GM18868 (cell line): ENCODE measurements at regions not wholly inside any gene's neighbourhood (a gene's known extent, or its start where the extent isn't known, plus 50 kb on each side); places are given as distances from the start of the nearest gene placed in this dataset.
"Not testable (repeated sequence)": the region's sequence is repeated elsewhere in the genome, so short reads cannot be mapped to it uniquely, and the experiment has no call there.

Experiments
- ATAC-seq: cut with Tn5 transposase; IDR thresholded peaks from one replicate; pipeline ENCODE4 v1.9.1; 2021; ENCODE audit warnings: mild to moderate bottlenecking, moderate library complexity; ENCODE audit not compliant: unreplicated experiment

GRCh38 chr1:238408737-238409136 is 518.0 kb upstream of the ZP4 start:
- no peak for ATAC-seq

DNA sequence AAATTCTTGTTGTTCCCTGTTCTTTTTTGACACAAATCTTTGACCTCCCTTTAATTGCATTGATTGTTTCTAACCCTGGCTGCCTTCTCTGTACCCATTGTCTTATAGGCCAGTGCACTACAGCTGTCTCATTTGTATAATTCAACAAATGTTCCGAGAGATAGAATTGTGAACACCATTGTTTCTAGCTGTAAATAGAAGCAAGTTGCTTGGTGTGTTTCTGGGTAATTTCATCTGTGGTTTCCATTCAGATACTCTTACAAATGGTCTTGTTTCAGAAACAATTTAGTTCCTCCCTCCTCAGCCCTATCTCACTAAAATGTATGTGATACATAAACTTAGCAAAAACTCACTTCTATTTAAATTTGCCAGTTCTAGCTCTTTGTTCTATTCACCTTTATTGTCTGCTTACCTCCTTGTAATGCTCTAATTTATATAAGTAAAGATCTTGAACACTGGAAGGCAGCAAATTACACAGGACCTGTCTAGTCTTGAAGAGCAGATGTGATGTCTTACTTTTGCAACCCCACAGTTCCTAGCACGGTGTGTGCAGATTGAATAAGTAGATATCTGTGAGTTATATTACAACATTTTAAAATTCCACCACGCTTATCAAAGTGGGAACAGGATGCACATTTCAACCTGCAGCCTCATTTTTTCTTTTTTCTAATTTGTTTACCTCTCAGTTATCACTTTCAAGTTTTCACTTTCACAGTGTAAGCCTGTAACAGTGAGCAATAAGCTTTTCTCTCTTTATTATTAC is 515.6 kb upstream of the ZP4 start:
- ATAC-seq: no peak

GRCh38 chr1:238404921-238405320 is 514.2 kb upstream of the ZP4 start:
- ATAC-seq: no peak

DNA sequence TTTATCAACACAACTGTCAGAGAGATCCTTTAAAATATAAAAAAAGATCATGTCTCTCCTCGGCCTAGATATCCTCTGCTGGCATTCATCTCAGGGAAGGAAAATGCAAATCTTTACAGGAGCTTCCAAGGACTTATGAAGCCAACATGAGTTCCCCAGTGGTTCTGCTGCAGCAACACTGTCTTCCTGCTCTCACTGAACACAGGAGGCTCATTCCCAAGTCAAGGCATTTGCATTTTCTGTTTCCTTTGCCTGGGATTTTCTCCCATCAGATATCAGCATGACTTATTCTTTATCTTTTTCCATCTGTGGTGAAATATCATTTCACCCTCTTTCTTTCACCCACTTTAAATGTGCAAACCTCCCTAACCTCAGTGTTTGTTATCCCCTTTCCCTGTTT is 513.8 kb upstream of the ZP4 start:
- ATAC-seq: no peak

GRCh38 chr1:238401144-238401543 is 510.4 kb upstream of the ZP4 start:
- ATAC-seq: no peak

DNA sequence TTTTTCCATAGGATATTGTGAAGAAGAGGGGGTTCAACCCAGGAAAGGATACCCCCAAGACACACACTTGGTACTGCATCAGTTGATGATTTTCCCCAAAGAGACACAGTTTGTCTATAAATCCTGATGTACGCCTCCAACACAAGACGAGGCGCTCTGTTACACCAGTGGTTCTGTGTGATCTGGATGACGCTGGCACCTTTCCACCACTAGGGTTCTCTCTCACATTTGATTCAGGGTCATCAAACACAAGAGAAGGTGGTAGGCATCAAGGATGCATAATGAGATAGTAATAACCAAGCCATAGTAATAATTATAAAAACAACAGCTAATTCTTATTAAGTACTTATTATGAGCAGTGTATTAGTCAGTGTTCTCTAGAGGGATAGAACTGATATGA is 508.8 kb upstream of the ZP4 start:
- ATAC-seq: no peak

DNA sequence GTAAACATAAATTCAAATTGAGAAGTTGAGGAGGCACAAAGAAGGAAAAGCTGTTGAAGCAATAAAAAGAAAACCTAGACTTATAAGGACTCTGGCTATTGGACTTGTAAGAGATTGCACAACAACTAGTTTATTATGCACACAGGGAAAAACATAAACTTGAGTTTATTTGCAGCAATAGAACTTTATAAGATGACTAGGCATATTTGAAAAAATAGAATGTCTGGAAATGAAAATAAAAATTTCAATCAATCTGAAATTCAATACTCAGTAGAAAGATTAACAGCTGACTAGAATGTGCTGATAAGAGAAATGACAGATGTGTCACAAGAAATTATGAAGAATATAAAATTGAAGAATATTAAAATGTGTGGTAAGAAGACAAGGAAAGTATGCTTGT is 505.4 kb upstream of the ZP4 start:
- no peak for ATAC-seq

DNA sequence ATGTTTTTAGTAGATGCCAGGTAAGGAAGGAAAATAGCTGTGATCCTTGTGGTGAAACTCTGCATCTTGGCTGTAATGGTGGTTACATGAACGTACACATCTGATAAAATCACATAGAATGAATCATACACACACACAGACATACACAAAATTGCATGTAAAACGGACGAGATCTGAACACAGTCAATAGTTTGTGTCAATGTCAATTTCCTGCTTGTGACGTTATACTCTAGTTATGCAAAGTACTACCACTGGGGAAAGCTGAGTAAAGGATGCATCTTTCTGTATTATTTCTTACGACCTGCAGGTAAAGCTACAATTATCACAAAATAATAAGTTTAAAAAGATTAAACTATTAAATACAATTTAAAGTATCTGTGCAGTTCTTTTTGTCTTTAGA is 493.7 kb upstream of the ZP4 start:
- no peak for ATAC-seq

- no peak for ATAC-seq
Measured at GRCh38 chr1:238380167-238380566, 489.4 kb upstream of the ZP4 start.

DNA sequence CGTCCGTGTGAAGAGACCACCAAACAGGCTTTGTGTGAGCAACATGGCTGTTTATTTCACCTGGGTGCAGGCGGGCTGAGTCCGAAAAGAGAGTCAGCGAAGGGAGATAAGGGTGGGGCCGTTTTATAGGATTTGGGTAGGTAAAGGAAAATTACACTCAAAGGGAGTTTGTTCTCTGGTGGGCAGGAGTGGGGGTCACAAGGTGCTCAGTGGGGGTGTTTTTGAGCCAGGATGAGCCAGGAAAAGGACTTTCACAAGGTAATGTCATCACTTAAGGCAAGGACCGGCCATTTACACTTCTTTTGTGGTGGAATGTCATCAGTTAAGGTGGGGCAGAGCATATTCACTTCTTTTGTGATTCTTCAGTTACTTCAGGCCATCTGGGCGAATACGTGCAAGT is 488.7 kb upstream of the ZP4 start:
- not testable (repeated sequence) for ATAC-seq

GRCh38 chr1:238377280-238377919 is 486.7 kb upstream of the ZP4 start:
- ATAC-seq: no peak

DNA sequence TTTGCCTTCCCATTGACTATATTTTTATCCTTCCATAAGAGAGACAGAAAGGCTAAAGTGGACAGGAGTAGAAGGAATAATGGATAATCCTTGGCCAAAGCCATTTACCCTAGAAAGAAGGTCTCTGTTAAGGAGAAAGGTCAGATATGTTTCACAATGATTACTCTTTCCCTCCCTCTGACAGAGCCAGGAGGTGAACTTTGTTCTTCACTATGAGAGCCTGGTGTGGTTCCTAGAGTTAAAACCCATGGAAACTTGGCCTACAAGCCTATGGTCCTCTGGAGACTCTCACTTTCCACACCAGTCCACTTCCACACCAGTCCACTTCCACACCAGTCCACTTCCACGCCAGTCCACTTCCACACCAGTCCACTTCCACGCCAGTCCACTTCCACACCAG is 479.9 kb upstream of the ZP4 start:
- no peak for ATAC-seq

DNA sequence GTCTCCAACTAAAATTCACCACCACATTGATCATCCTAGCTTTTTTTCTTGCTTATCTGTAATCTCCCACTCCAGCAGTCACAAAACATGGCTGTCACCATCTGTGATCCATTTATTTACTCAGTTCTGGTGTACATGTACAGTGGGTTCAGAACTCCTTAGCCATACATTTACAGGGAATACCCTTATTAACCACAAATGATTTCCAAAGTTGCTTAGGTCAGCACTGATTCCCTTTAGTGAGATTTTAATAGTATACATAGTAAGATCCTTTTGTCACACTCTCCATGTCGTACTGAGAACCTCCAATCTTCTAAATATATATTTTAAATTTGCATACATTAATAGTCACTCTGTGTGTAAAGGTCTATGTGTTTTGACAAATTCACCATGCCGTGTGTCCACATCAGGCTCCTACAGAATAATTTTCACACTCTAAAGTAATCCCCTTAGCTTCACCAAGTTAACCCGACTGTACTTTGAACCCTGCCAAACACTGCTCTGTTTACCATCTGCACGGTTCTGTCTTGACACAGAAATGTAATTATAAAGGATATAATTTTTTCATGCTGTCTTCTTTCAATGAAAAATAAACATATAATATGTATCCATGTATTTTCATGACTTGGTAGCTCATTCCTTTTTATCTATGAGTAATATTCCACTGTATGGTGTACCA is 473.6 kb upstream of the ZP4 start:
- ATAC-seq: no peak

DNA sequence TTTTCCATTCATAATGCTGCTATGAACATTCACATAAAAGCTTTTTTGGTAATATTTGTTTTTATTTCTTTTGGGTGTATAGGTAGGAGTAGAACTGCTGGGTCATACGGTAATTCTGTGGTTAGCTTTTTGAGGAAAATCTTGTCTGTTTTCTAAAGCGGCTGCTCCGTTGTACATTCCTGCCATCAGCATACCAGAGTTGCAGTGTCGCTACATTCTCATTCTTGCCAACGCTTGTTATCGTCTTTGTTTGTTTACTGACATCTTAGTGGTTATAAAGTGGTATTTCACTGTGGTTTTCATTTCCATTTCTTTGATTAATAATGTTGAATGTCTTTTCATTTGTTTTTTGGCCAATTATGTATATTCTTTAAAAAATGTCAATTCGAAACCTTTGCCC is 469.8 kb upstream of the ZP4 start:
- ATAC-seq: no peak

- no peak for ATAC-seq
Measured at GRCh38 chr1:238350471-238350870, 459.7 kb upstream of the ZP4 start.

- no peak for ATAC-seq
Measured at GRCh38 chr1:238346340-238346739, 455.6 kb upstream of the ZP4 start.

GRCh38 chr1:238345837-238346236 is 455.1 kb upstream of the ZP4 start:
- no peak for ATAC-seq

GRCh38 chr1:238343852-238344251 is 453.1 kb upstream of the ZP4 start:
- no peak for ATAC-seq

DNA sequence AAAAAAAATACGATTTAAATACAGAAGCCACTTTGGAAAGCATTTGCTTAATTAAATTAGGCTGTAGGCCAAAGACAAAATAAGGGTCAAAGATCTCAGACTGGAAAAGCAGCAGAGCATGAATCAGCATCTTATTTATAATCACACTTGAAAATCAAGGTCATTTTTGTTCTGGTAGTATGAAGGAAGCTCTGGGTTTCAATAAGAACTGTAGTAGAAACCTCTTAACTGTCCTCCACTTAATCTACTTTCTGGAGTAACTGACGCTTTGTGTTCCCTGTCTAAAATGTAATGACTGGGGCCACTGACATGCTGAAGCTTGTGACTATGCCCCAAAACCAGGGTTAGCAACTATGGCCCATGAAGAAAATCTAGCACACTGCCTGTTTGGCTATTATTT is 450.7 kb upstream of the ZP4 start:
- no peak for ATAC-seq

- no peak for ATAC-seq
Measured at GRCh38 chr1:238340989-238341388, 450.3 kb upstream of the ZP4 start.

- no peak for ATAC-seq
Measured at GRCh38 chr1:238336531-238336930, 445.8 kb upstream of the ZP4 start.

- no peak for ATAC-seq
Measured at GRCh38 chr1:238334170-238334569, 443.4 kb upstream of the ZP4 start.
